ENCODE measurements at regions not wholly inside any gene's neighbourhood (a gene's known extent, or its start where the extent isn't known, plus 50 kb on each side); places are given as distances from the start of the nearest gene placed in this dataset.

- no peak for TF ChIP-seq CTCF (IDR thresholded peaks at IDR 0.05)
- TF ChIP-seq POLR2A (IDR thresholded peaks at IDR 0.05), result no peak
Measured at GRCh38 chr13:84653915-84654534, 771.8 kb upstream of the SLITRK1 start.
